Endodermal cell (in vitro differentiated cells): ENCODE measurements at regions not wholly inside any gene's neighbourhood (a gene's known extent, or its start where the extent isn't known, plus 50 kb on each side); places are given as distances from the start of the nearest gene placed in this dataset.

ENCODE experiments used
- DNase-seq: peaks from one replicate; pipeline ENCODE4 v3.0.0-alpha.2; 2017
- H3K27ac ChIP-seq: 2 replicates; pipeline ENCODE4 v1.5.1; 2013; ENCODE audit warnings: mild to moderate bottlenecking, low read depth, low read length, moderate library complexity
- H3K27me3 ChIP-seq: 2 replicates; pipeline ENCODE4 v1.6.1; 2013; ENCODE audit warnings: mild to moderate bottlenecking, low read length, moderate library complexity; ENCODE audit not compliant: insufficient read depth, control insufficient read depth, poor library complexity, severe bottlenecking
- H3K36me3 ChIP-seq: 2 replicates; pipeline ENCODE4 v1.7.0; 2013; ENCODE audit warnings: mild to moderate bottlenecking, low read length, moderate library complexity; ENCODE audit not compliant: control insufficient read depth, insufficient read depth
- H3K4me1 ChIP-seq: one replicate; pipeline ENCODE4 v1.7.0; 2013; ENCODE audit warnings: low read length; ENCODE audit not compliant: control insufficient read depth, insufficient read depth
- H3K4me3 ChIP-seq: 2 replicates; pipeline ENCODE4 v1.5.1; 2013; ENCODE audit warnings: mild to moderate bottlenecking, low read length, moderate library complexity
- H3K9ac ChIP-seq: 2 replicates; pipeline ENCODE4 v1.6.1; 2013; ENCODE audit warnings: mild to moderate bottlenecking, low read length, moderate library complexity; ENCODE audit not compliant: poor library complexity, severe bottlenecking; ENCODE audit errors: extremely low read depth
- H3K9me3 ChIP-seq: 2 replicates; pipeline ENCODE4 v1.6.1; 2013; ENCODE audit warnings: mild to moderate bottlenecking, low read length, moderate library complexity; ENCODE audit not compliant: control insufficient read depth
- H3K27ac Mint-ChIP-seq: 2 replicates; pipeline ENCODE4 v1.8.0; 2020; ENCODE audit warnings: mixed read lengths
- H3K27me3 Mint-ChIP-seq: 2 replicates; pipeline ENCODE4 v1.8.0; 2021; ENCODE audit warnings: mild to moderate bottlenecking, mixed read lengths; ENCODE audit not compliant: insufficient read depth
- H3K36me3 Mint-ChIP-seq: 2 replicates; pipeline ENCODE4 v1.8.0; 2020; ENCODE audit warnings: low read depth, mixed read lengths
- H3K4me1 Mint-ChIP-seq: 2 replicates; pipeline ENCODE4 v1.8.0; 2020; ENCODE audit warnings: mixed read lengths
- H3K4me3 Mint-ChIP-seq: 2 replicates; pipeline ENCODE4 v1.8.0; 2020; ENCODE audit warnings: mild to moderate bottlenecking, moderate library complexity, mixed read lengths
- H3K9me3 Mint-ChIP-seq: 2 replicates; pipeline ENCODE4 v1.8.0; 2020; ENCODE audit warnings: mild to moderate bottlenecking, mixed read lengths
- WGBS, 2 experiments: methylation state at CpG; one replicate each; pipeline versions ENCODE4 v1.1.5 to v1.1.7; 2013; ENCODE audit warnings: missing lambda C conversion rate in 2 of 2, mixed read lengths in 1 of 2; ENCODE audit not compliant: insufficient coverage in 1 of 2, insufficient read length in 1 of 2; 5-methylcytosine and 5-hydroxymethylcytosine counted together
- TF ChIP-seq, protein P1 (sequence below): fragments of 200-600 bp; sonication (generic); conservative IDR thresholded peaks from 2 replicates; pipeline ENCODE4 v1.5.0; 2021; ENCODE audit warnings: antibody characterized with exemption, mild to moderate bottlenecking

DNA sequence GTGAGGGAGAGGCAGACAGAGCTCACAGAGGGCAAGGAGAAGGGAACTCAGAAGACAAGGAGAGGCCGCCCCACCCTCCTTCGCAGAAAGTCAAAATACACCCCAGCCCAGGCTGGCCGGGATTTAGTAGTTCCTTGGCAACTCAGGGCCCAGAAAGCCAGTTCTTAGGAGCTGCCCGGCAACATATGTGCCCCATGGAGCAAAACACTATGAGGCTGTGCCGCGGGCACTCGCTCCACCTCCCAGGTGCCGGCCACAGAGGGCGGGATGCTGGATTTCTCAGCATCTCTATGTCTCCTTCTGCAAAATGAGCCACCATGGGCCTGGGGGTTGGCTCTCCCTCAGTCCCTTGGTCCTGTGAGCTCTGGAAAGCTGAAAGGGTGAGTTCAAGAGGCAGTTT is 93.8 kb upstream of the CACNA1A start:
- Mint-ChIP-seq H3K36me3 (no peaks in the 10 kb centered on the region), H3K4me1 (peaks cover 6% of the 10 kb centered on the region), H3K4me3 (no peak overlapping the region), H3K27me3 (peaks cover 2% of the 10 kb centered on the region), H3K27ac (no peak overlapping the region), H3K9me3 (no peaks in the 10 kb centered on the region)
- Histone ChIP-seq H3K36me3 (no peaks in the 10 kb centered on the region), H3K9ac (no peak overlapping the region), H3K27ac (no peak overlapping the region), H3K27me3 (no peaks in the 10 kb centered on the region), H3K9me3 (no peaks in the 10 kb centered on the region), H3K4me1 (no peaks in the 10 kb centered on the region), H3K4me3 (no peak overlapping the region)
- WGBS, 2 experiments = 89 to 100% methylated on average over 3 to 9 of the region's 9 CpGs
- TF ChIP-seq, protein P1, sequence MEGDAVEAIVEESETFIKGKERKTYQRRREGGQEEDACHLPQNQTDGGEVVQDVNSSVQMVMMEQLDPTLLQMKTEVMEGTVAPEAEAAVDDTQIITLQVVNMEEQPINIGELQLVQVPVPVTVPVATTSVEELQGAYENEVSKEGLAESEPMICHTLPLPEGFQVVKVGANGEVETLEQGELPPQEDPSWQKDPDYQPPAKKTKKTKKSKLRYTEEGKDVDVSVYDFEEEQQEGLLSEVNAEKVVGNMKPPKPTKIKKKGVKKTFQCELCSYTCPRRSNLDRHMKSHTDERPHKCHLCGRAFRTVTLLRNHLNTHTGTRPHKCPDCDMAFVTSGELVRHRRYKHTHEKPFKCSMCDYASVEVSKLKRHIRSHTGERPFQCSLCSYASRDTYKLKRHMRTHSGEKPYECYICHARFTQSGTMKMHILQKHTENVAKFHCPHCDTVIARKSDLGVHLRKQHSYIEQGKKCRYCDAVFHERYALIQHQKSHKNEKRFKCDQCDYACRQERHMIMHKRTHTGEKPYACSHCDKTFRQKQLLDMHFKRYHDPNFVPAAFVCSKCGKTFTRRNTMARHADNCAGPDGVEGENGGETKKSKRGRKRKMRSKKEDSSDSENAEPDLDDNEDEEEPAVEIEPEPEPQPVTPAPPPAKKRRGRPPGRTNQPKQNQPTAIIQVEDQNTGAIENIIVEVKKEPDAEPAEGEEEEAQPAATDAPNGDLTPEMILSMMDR = no peak
- DNase-seq = no peak

DNA sequence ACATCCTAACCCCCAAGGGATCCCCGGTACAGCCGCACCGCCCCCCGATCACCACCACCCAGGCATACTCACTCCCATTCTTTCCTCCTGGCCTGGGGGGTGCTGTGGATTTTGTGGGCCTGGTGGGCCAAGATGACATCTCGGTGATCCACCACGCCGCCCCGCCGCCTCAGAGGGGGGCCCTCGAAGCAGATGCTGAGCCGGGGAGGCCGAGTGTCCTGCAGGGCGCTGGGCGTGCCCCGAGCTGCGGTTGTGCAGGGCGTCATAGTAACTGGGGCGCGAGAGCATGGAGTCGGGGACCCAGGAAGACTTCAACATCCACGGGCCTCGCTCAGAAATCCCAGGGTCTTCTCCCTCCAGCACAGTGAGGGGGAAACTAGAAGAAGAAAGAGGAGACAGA is 93.4 kb upstream of the CACNA1A start:
- Mint-ChIP-seq H3K36me3 (no peaks in the 10 kb centered on the region), H3K4me3 (no peak overlapping the region)

DNA sequence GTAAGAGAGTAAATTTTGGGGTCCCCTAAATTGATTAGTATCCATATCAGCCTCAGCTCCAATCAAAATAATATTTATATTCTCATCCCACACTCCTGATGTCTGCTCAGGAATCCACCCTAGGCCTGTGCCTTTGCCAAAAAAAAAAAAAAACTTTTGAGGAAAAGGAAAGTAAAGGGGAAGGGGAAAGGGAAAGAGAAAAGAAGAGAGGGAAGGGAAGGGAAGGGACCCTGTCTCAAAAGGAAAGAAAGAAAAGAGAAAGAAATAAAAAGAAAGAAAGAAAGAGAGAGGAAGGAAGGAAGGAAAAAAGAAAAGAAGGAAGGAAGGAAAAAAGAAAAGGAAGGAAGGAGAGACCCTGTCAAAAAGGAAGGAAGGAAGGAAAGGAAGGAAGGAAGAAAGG is 91.8 kb upstream of the CACNA1A start:
- Histone ChIP-seq H3K9ac (no peak overlapping the region), H3K4me1 (no peaks in the 10 kb centered on the region), H3K36me3 (no peaks in the 10 kb centered on the region), H3K27me3 (no peaks in the 10 kb centered on the region), H3K4me3 (no peak overlapping the region), H3K27ac (no peak overlapping the region), H3K9me3 (no peaks in the 10 kb centered on the region)
- H3K4me3 Mint-ChIP-seq = no peak overlapping the region
- H3K27ac Mint-ChIP-seq = no peak overlapping the region
- no peaks in the 10 kb centered on the region for H3K9me3 Mint-ChIP-seq
- DNase-seq = no peak
- TF ChIP-seq, protein P1 = no peak
- no peaks in the 10 kb centered on the region for H3K36me3 Mint-ChIP-seq
- H3K27me3 Mint-ChIP-seq = peaks cover 2% of the 10 kb centered on the region
- H3K4me1 Mint-ChIP-seq = no peaks in the 10 kb centered on the region

More for the DNA sequence above, 93.4 kb upstream of the CACNA1A start:
- Mint-ChIP-seq H3K27ac (no peak overlapping the region), H3K4me1 (peaks cover 2% of the 10 kb centered on the region), H3K9me3 (no peaks in the 10 kb centered on the region), H3K27me3 (peaks cover 2% of the 10 kb centered on the region)
- TF ChIP-seq, protein P1 = no peak
- Histone ChIP-seq H3K9ac (no peak overlapping the region), H3K4me3 (no peak overlapping the region), H3K4me1 (no peaks in the 10 kb centered on the region), H3K27me3 (no peaks in the 10 kb centered on the region), H3K36me3 (no peaks in the 10 kb centered on the region), H3K27ac (no peak overlapping the region), H3K9me3 (no peaks in the 10 kb centered on the region)
- DNase-seq = no peak
- 94% methylated on average over 16 to 21 of the region's 22 CpGs for WGBS, 2 experiments
